ENCODE measurements at regions not wholly inside any gene's neighbourhood (a gene's known extent, or its start where the extent isn't known, plus 50 kb on each side); places are given as distances from the start of the nearest gene placed in this dataset.

DNA sequence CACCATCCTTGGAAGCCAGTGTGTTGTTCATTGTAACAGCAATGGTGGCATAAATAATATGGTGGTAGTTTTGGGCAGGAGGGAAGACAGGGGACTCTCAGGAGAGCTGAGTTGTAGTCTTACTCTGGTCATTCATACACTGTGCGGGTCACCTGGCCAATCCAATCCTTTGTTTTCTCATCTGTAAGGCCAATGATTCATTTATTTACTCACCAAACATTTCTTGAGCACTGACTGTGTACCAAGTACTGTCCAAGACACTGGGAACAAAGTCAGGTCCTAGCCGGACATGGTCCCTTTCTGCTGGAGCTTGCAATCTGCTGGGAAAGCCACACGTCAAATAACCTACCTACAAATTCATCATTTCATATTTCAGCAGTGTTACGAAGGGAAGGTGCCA is 302.7 kb downstream of the CYP26B1 start:
- TF ChIP-seq, protein P1, sequence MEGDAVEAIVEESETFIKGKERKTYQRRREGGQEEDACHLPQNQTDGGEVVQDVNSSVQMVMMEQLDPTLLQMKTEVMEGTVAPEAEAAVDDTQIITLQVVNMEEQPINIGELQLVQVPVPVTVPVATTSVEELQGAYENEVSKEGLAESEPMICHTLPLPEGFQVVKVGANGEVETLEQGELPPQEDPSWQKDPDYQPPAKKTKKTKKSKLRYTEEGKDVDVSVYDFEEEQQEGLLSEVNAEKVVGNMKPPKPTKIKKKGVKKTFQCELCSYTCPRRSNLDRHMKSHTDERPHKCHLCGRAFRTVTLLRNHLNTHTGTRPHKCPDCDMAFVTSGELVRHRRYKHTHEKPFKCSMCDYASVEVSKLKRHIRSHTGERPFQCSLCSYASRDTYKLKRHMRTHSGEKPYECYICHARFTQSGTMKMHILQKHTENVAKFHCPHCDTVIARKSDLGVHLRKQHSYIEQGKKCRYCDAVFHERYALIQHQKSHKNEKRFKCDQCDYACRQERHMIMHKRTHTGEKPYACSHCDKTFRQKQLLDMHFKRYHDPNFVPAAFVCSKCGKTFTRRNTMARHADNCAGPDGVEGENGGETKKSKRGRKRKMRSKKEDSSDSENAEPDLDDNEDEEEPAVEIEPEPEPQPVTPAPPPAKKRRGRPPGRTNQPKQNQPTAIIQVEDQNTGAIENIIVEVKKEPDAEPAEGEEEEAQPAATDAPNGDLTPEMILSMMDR (IDR thresholded peaks at IDR 0.05; ENCODE audit: low read length, missing control alignments), result no peak
- no peak for DNase-seq (ENCODE audit: low read depth)
- H3K4me3 ChIP-seq (replicated peaks; ENCODE audit: low read depth, low read length), result no peak overlapping the region

DNA sequence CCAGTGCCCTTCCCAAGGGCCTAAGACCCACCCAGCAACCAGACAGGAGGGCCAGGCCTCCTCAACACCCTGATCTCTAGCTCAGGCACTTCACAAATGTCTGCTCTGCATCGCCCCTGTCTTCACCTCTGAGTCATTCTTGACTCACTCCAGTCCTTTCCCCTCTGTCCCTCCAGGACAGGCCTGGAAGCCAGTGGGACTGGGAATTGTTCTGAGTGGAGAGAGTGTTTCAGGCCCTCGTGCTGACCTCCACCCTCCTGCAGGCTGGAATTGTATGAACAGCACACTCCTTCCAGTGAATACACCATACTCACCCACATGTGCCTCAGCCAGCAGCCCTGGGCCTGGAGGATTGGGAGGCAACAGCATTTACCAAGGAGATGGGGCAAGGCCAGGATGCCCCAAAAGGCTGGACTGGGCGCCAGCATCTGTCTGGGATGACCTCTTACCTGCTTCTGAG is 304.2 kb downstream of the CYP26B1 start:
- no peak overlapping the region for H3K4me3 ChIP-seq (replicated peaks; ENCODE audit: low read depth, low read length)
- TF ChIP-seq, protein P1 (IDR thresholded peaks at IDR 0.05; ENCODE audit: low read length, missing control alignments), result no peak
- peak; percentile 71 for DNase-seq (ENCODE audit: low read depth)

DNA sequence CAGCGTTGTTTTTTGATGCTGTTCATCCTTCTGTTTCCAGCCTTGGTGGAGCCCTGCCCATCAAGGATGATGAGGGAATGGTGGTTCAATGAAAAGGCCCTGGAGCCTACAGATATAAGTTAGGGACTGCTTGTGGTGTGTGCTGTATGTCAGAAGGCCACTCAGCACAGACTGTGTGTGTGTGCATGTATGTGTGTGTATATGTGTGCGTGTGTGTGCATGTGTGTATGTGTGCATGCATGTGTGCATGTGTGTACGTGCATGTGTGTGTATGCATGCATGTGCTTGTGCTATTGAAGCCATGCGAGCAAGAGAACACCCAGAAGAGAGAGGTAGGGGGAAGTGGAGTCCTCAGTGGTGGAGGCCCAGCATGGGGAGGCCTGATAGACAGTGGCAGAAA is 304.9 kb downstream of the CYP26B1 start:
- no peak overlapping the region for H3K4me3 ChIP-seq (replicated peaks; ENCODE audit: low read depth, low read length)
- no peak for DNase-seq (ENCODE audit: low read depth)
- TF ChIP-seq, protein P1 (IDR thresholded peaks at IDR 0.05; ENCODE audit: low read length, missing control alignments), result no peak

DNA sequence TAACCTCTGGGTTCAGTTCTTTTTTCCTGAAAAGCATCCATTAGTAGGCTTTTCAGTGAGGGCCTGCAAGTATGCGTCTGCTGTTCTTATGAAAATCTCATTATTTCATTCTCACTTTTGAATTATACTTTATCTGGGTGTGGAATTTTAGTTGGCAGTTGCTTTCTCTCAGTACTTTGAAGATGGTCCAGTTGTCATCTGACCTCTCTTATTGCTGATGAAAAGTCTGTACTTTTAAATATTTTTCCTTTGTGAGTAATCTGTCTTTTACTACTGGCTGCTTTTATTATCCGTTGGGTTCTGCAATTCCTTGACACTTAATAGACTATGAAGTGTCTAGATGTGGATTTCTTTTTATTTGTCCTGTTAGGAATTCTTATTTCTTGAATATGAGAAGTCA is 307.8 kb downstream of the CYP26B1 start:
- TF ChIP-seq, protein P1 (IDR thresholded peaks at IDR 0.05; ENCODE audit: low read length, missing control alignments), result no peak
- no peak for DNase-seq (ENCODE audit: low read depth)
- H3K4me3 ChIP-seq (replicated peaks; ENCODE audit: low read depth, low read length), result no peak overlapping the region

DNA sequence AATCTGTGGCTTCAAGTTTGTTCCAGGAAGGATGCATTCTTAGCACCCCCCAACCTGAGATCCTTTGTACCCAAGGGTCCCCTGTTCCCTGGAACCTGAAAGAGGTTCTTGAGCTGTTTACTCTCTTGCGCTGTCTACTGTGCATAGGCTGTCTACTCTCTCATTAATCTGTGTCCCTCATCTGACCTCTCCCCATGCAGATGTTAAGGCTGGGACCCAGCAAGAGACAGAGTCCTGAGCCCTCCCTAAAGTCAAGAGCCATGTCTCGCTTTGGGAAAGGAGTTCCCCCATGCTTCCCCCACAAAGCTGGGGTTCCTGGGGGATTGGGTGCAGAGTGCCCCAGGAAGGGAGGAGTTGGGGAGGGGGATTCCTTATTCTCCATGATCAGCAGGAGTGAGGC is 312.9 kb downstream of the CYP26B1 start:
- no peak overlapping the region for H3K4me3 ChIP-seq (replicated peaks; ENCODE audit: low read depth, low read length)
- TF ChIP-seq, protein P1 (IDR thresholded peaks at IDR 0.05; ENCODE audit: low read length, missing control alignments), result no peak
- no peak for DNase-seq (ENCODE audit: low read depth)

DNA sequence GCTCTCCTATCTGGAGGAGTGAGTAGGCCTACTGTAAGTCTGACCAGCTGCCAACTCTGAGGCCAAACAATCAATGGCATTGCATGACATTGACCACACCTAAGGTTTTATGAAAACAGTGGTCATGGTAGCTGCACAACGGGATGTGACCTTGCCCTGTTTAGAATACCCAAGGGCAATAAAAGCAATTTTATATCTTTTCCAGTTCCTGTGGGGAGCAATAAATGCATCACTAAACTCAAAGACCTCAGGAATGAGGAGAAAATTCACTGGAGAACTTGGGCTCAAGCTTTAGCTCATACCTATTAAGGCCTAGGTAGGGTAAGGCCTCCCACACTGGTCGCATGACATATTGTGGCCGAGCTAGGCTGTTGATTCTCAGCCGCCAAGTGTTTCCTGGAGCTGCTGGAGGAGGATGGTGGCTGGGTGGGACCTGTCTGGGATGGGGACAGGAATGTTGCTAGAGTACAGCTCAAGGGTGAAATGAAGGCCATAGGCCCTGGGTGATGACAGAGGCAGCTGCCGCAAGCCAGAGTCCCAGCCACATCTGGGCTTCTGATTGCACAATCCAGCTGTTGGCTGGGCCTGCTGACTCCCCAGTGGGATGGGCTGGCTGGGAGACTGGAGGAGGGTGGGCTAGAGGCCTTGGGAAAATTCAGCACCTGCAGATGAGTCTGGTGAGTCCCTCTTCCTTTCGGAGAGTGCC is 313.7 kb downstream of the CYP26B1 start:
- DNase-seq (ENCODE audit: low read depth), result peak; percentile 29
- H3K4me3 ChIP-seq (replicated peaks; ENCODE audit: low read depth, low read length), result no peak overlapping the region
- TF ChIP-seq, protein P1 (IDR thresholded peaks at IDR 0.05; ENCODE audit: low read length, missing control alignments), result no peak

DNA sequence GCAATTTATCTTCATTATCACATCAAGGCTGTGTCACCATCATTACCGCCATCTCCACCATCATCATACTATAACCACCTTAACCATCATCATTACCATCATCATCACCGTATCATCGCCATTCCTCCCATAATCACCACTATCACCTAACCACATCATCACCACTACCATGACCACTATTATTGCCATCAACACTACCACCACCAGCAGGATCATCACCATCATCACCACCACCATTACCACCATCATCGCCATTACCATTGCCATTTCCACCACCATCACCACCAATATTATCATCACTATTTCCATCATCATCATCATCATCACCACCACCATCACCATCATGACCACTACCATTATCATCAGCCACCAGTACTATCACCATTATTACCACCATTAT is 314.4 kb downstream of the CYP26B1 start:
- TF ChIP-seq, protein P1 (IDR thresholded peaks at IDR 0.05; ENCODE audit: low read length, missing control alignments), result no peak
- no peak overlapping the region for H3K4me3 ChIP-seq (replicated peaks; ENCODE audit: low read depth, low read length)
- no peak for DNase-seq (ENCODE audit: low read depth)
